AG04449 (cell line): ENCODE measurements at regions not wholly inside any gene's neighbourhood (a gene's known extent, or its start where the extent isn't known, plus 50 kb on each side); places are given as distances from the start of the nearest gene placed in this dataset.
"Not testable (repeated sequence)": the region's sequence is repeated elsewhere in the genome, so short reads cannot be mapped to it uniquely, and the experiment has no call there.

ENCODE experiments used
- CTCF ChIA-PET: fragments of 350-600 bp; formaldehyde crosslinking; extraction: SDS; loops from one replicate; lab custom pipeline; 2021; ENCODE audit warnings: antibody characterized with exemption; lab: Yijun Ruan, JAX
- POLR2A ChIA-PET: fragments of 400-600, 350-600 bp; formaldehyde crosslinking; extraction: SDS; loops from one replicate; lab custom pipeline; 2020; ENCODE audit warnings: antibody characterized with exemption, inconsistent platforms; lab: Yijun Ruan, JAX
- DNase-seq: peaks from one replicate; pipeline ENCODE4 v3.0.0-alpha.2; 2010; ENCODE audit warnings: low read depth, low spot score
- H3K4me3 ChIP-seq: 2 replicates; pipeline ENCODE4 v1.5.1; 2011; ENCODE audit warnings: low read depth, mild to moderate bottlenecking, control low read depth, low read length
- TF ChIP-seq, protein P1 (sequence below): IDR thresholded peaks from one replicate; pipeline ENCODE4 v1.5.1; 2011; ENCODE audit warnings: mild to moderate bottlenecking, moderate library complexity, low read length, control low read depth, inconsistent platforms; ENCODE audit not compliant: insufficient read depth; ENCODE audit errors: missing control alignments

DNA sequence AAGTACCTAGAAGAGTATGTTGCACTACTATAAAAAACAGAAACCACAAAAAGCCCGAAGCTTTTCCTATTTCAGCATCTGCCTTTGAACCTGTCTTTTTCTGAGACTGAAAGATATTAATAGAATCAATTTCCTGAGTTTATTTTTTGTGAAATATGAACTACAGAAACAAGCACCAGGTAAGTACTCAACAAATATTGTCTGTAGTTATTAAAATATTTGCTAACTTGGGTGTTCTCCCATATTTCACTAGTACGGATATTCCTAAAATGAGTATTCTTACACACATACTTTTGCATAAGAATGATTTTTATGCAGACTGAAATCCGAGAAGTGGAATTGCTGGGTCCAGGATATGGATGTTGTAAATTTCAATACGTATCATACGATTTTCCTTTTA lies 188.0 kb downstream of the OR4C45 start:
- no peak overlapping the region for H3K4me3 ChIP-seq
- TF ChIP-seq, protein P1, sequence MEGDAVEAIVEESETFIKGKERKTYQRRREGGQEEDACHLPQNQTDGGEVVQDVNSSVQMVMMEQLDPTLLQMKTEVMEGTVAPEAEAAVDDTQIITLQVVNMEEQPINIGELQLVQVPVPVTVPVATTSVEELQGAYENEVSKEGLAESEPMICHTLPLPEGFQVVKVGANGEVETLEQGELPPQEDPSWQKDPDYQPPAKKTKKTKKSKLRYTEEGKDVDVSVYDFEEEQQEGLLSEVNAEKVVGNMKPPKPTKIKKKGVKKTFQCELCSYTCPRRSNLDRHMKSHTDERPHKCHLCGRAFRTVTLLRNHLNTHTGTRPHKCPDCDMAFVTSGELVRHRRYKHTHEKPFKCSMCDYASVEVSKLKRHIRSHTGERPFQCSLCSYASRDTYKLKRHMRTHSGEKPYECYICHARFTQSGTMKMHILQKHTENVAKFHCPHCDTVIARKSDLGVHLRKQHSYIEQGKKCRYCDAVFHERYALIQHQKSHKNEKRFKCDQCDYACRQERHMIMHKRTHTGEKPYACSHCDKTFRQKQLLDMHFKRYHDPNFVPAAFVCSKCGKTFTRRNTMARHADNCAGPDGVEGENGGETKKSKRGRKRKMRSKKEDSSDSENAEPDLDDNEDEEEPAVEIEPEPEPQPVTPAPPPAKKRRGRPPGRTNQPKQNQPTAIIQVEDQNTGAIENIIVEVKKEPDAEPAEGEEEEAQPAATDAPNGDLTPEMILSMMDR, result no peak
- CTCF ChIA-PET, result no interaction called here
- DNase-seq, result no peak
- POLR2A ChIA-PET, result no interaction called here

DNA sequence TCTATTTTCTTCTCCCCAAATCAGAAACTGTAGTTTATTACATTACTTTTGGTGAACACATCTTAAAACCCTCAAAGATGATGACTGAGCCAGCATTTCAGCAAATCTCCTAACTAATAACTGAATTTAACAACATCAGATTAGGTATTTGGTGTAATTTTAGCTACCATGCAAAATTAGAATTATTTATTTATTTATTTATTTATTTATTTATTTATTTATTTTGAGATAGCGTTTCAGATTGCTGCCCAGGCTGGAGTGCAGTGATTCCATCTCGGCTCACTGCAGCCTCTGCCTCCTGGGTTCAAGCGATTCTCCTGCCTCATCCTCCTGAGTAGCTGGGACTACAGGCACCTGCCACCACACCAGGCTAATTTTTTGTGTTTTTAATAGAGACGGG lies 205.7 kb downstream of the OR4C45 start:
- POLR2A ChIA-PET, H3K4me3 ChIP-seq, DNase-seq, CTCF ChIA-PET: not testable (repeated sequence)

GRCh38 chr11:50246183-50246582 lies 213.5 kb downstream of the OR4C45 start:
- ChIA-PET CTCF (no interaction called here), POLR2A (no interaction called here)
- no peak for DNase-seq
- TF ChIP-seq, protein P1, result no peak
- H3K4me3 ChIP-seq, result no peak overlapping the region

- no peak for DNase-seq
- TF ChIP-seq, protein P1, result no peak
- ChIA-PET CTCF (no interaction called here), POLR2A (no interaction called here)
- no peak overlapping the region for H3K4me3 ChIP-seq
Observed at GRCh38 chr11:50246699-50247098, 214.0 kb downstream of the OR4C45 start.

GRCh38 chr11:50247309-50247874 lies 214.7 kb downstream of the OR4C45 start:
- POLR2A ChIA-PET, result no interaction called here
- TF ChIP-seq, protein P1, result no peak
- DNase-seq, result no peak
- H3K4me3 ChIP-seq, result no peak overlapping the region
- CTCF ChIA-PET, result no interaction called here

- CTCF ChIA-PET, result no interaction called here
- no peak for DNase-seq
- no peak overlapping the region for H3K4me3 ChIP-seq
- POLR2A ChIA-PET, result no interaction called here
- TF ChIP-seq, protein P1, result no peak
Observed at GRCh38 chr11:50267851-50268250, 235.2 kb downstream of the OR4C45 start.

- CTCF ChIA-PET, result no interaction called here
- POLR2A ChIA-PET, result no interaction called here
- TF ChIP-seq, protein P1, result no peak
- no peak for DNase-seq
- H3K4me3 ChIP-seq, result no peak overlapping the region
Observed at GRCh38 chr11:50275133-50275532, 242.5 kb downstream of the OR4C45 start.
